CD4-positive, alpha-beta T cell treated with Interleukin-4 for 4 hours (primary cell): ENCODE measurements at regions not wholly inside any gene's neighbourhood (a gene's known extent, or its start where the extent isn't known, plus 50 kb on each side); places are given as distances from the start of the nearest gene placed in this dataset.
"Not testable (repeated sequence)": the region's sequence is repeated elsewhere in the genome, so short reads cannot be mapped to it uniquely, and the experiment has no call there.

ENCODE experiments used
- DNase-seq: peaks from one replicate; pipeline ENCODE4 v3.0.0-alpha.2; 2020

DNA sequence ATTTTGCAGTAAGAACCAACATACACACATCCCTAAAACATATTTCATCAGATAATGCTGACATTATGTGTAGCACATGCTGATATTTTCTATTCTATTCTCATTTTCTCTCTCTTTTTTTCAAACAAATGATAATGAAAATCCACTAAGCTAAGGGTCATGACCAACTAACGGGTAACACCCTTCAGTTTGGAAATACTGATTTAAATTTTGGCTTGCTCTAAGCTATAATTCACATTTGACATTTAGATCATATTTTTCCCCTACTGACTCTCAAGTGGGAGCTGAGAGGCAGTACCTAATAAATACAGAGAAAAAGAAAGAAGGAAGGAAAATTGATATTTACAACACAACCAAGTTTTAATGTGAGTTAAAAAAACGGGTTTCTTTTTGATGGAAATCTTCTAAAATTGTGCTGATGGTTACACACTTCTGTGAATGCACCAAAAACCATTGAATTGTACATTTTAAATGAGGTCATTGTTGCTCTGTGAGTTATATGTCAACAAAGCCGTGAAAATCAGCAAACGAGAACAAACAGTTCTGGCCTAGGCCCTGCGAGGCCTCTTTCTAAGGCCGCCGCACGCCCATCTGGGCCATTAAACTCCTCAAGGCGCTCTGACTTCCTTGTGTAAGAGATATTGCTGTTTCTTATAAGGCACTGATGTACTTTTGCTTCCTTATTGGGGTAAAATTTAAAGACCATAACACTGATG is 124.2 kb downstream of the GALR1 start:
- no peak for DNase-seq

DNA sequence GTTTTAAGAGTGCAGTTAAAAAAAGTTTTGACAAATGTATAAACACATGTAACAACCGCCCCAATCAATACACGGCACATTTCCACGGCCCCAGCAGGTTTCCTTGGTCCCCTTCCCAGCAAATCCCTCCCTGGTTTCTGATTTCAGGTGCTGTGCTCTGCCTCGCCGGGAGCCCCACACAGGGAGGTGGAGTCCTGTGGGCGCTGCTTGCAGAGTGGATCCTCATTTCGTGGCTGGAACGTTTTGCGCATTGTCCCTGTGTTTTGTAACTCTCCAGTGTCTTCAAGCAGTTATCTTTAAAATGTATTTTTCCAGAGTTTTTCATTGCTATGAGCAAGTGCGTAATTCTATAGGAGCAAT is 124.8 kb downstream of the GALR1 start:
- no peak for DNase-seq

DNA sequence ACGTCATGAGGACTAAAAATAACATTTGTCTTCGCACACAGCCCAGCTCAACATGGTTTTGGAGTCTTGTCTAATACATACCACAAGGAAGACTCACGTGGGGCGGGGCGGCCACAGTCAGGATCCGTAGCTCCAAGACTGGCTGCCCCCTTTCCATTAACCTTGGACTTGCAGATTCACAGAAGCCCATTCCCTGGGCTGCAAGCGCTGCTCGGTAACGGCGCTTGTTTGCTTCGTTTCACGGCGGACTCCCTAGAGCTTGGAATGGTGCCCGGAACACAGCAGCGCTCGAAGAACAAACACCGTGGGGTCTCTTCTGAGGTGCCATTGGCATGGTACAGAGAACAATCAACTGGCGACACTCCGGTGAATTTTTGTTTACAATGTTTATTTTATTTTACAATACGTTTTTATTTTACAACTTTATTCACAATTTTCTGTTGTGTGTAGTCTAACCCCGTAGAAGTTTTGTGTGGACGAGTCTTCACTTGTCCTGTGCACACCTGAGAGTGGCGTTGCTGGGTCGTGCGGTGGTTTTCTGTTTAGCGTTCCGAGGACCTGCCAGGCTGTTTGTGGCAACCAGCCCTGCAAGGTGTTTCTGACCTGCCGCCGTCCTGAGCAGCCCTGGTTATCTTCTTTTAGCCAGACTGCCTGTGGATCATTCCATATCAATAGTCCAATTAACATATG is 126.5 kb downstream of the GALR1 start:
- DNase-seq, result no peak

DNA sequence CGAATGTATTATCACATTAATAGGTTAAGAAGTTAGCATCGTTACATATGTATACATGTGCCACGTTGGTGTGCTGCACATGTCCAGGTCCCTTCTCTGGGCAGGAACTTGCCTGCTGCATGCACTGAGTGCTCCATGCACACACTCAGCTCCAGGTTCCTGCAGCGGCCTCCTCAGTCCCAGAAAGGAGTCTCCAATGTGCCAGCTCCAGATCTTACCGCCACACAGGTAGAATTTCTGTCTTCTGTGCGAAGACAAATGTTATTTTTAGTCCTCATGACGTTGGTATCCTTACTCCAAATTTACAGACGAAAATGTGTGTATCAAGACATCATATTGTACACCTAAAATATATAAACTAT is 127.1 kb downstream of the GALR1 start:
- no peak for DNase-seq

DNA sequence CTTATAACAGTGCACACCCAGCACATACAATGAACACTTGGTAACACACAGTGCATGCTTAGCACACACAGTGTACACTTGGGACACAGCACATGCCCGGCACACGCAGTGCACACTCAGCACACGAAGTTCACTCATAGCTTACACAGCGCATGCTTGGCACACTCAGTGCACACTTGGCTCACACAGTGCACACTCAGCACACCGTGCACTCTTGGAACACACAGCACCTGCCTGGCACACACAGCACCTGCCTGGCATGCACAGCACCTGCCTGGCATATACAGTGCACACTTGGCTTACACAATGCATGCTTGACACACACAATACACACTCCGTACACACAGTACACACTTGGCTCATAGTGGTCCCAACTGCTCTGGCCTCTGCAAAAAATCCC is 128.2 kb downstream of the GALR1 start:
- DNase-seq, result no peak

DNA sequence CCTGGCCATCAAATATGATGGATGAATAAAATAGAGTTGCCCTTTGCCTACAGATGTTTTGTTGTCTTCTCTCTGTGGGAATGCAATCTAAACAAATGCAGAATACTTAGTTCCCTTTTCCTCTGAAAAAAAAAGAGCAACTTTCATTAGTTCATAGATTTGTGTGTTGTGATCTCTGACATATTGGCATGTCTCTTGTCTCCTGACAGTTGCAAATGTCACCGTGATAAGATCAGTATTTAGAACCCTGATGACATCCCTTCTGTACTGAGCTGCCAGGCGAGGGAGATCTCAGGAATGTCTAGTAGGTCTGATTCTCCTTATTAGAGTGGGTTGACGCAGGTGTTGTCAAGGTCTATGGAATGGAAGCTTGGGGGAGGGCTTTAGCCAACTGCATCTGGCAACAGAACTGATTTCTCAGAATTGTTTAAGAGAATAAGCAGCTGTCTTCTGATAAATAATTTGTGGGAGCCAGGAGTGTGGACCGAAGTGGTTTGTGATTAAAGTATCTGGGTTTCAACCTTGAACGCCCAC is 130.4 kb downstream of the GALR1 start:
- DNase-seq, result no peak

DNA sequence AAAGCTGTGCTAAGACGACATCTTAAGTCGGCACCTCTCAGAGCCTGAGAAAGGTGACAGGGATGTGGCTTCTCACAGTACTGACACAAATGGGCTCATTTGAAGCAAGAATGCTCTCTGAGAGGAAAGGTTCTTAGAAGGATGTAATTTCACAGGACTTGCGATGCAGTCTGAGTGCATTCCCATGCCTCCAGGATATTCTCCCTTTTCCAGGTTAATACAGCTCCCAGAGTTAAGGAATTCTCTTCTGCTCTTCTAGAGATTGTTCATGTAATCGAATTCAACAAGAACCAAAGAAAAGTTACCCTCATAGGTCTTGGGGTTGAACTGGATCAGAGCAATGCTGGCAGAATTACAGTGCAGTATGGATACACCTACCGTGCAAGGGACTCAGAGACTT is 131.0 kb downstream of the GALR1 start:
- no peak for DNase-seq

DNA sequence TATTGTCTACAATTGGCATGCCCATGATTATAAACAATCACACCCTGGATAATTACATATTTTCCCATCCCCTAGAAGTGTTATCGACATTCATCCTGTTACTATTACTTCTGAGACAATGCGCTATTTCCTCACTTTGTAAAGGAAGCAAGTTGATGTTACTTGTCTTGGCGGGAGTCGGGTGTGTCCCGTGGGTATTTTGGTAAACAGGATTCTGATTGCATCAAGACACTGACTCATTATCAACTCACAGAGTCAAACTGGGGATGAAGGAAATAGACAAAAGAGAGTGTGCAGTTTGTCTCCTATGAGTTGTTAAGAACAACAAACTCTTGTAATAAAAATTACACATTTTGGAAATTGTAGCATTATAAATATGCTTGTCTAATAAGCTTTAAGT is 142.7 kb downstream of the GALR1 start:
- DNase-seq, result no peak

DNA sequence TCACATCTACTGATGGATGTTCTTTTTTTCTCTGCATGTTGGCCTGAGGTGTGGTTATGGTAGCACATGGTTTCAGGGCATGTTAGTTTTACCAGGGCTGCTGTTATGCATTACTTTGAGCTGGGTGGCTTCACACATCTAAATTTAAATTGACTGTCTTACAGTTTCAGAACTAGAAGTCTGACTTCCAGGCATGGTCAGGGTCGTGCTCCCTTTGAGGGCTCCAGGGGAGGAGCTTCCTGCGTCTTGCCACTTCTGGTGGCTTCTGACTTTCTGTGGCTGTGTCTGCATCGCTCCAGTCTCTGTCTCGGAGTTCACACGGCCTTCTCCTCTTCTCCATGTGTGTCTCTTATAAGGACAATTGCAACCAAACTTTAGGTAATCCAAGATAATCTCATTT is 143.9 kb downstream of the GALR1 start:
- DNase-seq, result no peak

DNA sequence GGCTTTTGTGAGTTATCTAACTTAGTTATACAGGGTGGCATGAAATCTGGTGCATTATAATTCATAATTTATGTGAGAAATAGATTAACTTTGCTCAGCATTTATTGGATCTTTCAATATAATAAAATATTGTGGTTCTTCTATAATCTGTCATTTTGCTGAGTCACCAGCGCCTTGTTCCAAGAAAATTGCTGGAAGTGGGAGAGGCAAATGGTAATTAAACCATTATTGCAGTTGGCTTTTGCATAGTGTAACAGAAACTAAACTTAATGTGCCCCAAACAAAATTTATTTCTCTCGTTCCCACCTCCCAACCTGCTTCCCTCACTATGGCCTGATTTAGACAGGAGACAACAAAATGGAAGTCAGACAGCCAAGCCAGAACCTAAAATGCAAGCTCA is 146.3 kb downstream of the GALR1 start:
- DNase-seq, result no peak

DNA sequence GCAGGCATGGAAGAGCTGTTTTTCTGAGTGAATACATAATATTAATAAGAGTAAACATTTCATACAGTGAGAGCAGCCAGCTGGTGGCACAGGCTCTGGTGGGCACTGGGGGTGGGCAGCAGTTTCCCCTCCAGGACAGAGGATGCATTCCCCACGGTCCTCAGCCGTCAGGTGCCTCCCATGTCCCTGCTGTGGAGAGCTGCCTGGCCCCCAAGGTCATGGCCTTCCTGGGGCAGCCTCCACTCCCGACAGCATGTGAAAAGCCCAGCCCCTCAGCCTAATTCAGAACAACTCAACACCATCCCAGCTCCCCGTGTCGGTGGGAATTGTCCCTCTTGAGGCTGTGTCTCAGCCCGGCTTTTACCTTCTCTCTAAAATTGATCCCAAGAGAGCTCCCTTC is 147.4 kb downstream of the GALR1 start:
- no peak for DNase-seq

DNA sequence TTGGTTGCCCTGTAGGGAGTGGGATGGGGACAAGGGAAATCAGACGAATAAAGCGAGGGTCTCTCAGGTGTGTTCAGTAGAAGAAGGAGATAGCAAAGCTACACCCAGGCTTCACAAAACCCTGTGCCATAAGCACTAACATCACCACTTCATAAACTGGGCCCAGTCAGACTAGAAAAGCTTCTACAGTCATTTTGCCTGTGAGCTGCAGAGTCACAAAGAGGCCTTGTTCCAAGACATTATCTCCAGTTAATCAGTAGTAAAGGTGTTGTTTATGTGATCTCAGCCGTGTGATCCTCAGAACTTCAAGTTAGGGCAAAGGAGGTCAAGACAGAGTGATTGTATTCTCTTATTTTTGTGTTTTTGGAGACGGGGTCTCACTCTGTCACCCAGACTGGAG is 148.0 kb downstream of the GALR1 start:
- no peak for DNase-seq

DNA sequence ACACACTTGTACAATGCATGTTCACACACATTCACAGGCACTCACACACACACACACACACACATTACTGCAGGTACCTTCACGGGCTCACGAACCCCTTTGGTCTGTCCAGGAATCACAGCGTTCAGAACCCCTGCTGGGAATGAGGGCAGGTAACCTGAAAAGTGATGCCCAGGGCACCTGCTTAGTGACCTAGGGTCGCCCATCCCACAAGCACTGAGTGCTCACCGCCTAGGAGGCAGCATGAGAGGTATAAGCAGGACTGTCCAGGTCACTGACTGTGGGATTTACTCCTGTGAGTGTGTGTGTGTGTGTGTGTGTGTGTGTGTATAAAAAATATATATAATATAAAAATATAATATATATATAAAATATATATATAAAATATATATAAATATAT is 150.9 kb downstream of the GALR1 start:
- DNase-seq, result no peak

DNA sequence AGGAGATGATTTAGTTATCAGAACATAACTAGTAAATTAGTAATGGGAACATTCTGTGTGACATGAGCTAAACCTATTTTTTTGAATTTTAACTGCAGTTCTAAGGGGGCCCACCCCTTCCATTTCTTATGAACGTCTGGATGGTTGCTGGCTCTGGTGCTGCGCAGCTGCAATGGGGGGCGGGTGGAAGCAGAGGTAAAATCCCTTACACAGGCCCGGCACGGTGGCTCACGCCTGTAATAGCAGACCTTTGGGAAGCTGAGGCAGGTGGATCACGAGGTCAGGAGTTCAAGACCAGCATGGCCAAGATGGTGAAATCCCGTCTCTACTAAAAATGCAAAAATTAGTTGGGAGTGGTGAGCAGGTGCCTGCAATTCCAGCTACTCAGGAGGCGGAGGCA is 151.5 kb downstream of the GALR1 start:
- no peak for DNase-seq

DNA sequence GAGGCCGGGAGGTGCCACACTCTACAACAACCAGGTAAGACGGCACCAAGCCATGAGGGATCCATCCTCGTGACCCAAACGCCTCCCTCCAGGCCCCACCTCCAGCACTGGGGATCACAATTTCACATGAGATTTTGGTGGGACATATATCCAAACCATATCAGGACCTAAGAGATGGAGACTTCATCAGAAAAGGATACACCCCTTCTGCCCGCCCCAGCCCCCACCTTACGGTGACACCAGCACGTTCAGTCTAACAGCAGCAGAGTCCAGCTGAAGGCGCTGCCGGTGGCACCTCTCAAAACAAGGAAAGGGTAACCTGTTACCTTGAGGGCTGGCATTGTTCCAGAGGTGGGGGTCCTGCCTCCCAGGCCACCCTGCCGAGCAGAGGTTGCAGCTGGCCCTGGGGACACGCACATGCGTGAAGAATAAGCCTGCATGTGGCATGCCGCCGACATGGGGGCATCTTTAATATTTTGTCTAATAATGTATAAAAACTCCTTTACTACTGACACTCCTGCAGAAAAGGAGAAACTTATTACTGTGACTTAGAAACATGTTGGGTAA is 154.4 kb downstream of the GALR1 start:
- DNase-seq, result no peak

DNA sequence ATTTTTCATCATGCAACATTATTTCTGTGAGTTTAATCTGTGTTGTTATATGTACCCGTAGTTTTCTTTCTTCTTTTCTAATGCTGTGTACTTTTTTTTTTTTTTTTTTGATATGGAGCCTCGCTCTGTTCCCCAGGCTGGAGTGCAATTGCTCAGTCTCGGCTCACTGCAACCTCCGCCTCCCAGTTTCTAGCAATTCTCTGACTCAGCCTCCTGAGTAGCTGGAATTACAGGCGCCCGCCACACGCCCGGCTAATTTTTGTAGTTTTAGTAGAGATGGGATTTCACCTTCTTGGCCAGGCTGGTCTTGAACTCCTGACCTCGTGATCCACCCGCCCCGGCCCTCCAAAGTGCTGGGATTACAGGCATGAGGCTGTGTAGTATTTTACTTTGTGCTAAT is 155.4 kb downstream of the GALR1 start:
- DNase-seq, result no peak

DNA sequence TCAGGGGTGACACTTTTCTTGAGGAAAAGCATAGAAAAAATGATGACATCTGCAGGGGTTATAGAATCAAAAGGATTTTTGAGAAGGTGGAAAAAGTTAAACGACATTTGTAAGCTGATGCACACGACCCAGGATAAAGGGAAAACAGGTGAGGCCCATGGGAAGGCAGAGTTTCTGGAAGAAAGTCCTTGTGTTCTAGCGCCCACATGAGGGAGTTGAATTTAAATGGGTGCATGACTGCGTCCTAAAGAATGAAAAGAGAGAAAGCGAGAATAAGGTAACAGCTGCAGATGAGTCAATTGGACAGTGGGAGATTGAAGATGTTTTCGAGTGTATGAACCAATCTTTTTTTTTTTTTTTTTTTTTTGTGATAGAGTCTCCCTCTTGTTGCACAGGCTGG is 158.1 kb downstream of the GALR1 start:
- DNase-seq, result no peak

DNA sequence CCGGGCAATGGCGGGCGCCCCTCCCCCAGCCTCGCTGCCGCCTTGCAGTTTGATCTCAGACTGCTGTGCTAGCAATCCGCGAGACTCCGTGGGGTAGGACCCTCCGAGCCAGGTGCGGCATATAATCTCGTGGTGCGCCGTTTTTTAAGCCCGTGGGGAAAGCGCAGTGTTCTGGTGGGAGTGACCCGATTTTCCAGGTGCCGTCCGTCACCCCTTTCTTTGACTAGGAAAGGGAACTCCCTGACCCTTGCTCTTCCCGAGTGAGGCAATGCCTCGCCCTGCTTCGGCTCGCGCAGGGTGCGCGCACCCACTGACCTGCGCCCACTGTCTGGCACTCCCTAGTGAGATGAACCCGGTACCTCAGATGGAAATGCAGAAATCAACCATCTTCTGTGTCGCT is 171.9 kb downstream of the GALR1 start:
- DNase-seq, result not testable (repeated sequence)

DNA sequence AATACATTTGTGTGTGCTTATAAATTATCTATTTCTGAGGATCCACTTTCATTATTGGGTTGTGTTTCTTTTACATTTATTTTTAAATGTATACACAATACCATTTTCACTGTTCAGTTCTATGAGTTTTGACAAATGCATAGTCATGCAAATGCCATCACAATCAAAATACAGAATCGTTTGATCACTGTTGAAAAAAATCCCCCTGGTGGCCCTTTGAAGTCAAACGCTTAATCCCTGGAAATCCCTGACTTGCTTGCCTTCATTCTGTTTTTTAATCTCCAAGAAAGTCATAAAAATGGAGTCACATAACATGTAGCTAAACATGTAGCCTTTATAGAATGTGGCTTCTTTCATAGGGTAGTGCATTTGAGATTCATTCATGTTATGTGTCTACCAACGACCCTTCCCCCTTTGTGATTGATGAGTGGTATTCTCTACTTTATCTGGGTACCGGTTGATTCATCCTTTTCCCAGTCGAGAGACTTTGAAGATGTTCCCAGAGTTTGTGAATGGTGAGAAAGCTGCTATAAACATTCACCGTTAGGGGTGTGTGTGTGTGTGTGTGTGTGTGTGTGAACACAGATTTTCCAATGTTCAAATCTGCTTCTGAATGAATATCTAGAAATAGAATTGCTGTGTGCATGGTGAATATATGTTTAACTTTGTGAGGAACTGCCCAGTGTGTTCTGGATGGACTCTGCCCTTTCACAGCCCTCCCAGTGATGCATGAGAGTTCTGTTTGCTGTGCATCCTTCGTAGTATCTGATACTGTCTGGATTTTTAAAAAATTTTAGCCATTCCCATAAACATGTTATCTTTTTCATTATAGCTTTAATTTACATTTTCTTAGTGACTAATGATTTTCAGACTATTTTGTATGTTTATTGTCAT is 173.6 kb downstream of the GALR1 start:
- no peak for DNase-seq

DNA sequence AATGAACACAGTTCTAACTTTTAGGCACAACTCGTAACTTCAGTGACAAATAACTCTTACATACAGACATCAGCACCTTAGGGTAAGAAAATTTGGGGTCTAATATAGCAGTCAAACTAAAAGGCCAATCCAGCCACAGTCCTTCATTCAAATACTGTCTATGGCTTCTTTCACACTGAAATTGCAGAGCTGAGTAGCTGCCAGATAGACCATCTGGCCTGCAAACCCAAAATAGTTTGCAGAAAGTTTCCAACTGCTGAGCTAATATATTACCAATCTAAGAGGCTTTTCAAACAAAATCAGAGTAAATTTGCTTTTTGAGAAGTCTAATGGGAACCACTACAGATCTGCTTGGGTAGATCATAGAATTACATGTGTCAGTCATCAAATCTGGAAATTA is 183.4 kb downstream of the GALR1 start:
- no peak for DNase-seq

DNA sequence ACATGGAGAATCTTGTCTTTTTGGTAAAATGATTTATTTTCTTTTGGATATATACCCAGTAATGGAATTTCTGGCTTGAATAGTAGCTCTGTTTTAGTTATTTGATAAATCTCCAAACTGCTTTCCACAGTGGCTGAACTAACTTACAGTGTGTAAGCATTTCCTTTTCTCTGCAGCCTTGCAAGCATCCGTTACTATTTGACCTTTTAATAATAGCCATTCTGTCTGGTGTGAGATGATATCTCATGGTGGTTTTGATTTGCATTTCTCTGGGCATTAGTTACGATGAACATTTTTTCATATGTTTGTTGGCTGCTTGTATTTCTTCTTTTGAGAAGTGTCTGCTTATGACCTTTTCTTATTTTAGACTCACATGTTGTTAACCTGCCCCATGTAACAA is 190.2 kb downstream of the GALR1 start:
- DNase-seq, result no peak

DNA sequence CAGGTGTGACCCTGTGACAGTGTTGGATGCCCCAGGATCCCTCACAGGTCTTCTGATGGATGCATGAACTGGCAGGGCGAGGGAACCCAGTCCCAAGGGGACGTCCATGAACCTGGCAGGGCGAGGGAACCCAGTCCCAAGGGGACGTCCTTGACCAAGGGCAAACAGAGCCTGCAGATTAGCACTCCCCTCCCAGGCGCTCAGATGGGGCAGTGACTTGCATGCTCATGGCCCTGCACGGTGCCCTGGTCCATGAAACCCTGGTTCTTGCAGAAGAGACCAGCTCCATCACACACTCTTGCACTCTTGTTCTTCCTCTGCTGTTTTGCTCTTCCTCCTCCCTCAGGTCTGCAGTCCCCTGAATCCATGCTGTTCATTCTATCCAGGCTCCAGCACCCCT is 192.7 kb downstream of the GALR1 start:
- no peak for DNase-seq

DNA sequence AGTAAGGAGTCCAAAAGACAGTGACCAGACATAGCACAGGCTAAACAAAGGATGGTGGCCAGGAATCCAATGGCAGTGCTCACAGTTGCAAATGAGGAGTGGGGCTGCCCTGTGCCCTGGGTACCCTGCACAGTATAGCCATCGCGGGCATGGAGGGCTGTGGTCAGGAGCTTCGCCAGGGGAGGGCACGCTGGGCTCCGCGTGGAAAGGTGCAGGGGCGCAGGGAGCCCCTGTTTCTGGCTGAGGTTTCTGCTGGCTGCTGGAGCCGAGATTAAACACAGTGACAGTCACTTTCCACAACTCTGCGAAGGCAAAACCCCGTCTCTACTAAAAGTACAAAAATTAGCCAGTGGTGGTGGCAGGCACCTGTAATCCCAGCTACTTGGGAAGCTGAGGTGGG is 194.7 kb downstream of the GALR1 start:
- DNase-seq, result no peak

DNA sequence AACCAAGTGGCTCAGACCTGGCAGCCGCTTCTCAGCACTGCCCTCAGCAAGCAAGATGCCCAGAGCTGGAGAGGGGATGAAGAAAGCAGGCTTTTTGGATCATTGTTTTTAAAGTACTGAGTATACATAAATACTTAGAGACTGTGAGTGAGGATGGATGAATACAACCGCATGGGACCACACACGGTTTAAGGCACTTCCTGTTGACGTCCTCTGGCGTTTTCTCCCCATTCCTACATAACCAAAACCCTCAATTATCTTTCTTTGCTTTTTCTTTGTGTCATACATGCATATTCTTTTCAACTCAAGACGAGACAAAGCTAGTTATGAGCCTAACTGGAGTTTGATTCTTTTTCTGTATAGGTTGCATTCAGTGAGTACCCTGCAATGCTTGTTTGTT is 198.4 kb downstream of the GALR1 start:
- DNase-seq, result no peak
